ENCODE measurements at regions not wholly inside any gene's neighbourhood (a gene's known extent, or its start where the extent isn't known, plus 50 kb on each side); places are given as distances from the start of the nearest gene placed in this dataset.
"Not testable (repeated sequence)": the region's sequence is repeated elsewhere in the genome, so short reads cannot be mapped to it uniquely, and the experiment has no call there.

- no peak for DNase-seq (ENCODE audit: low read depth)
- no peak for TF ChIP-seq CTCF (IDR thresholded peaks at IDR 0.05; ENCODE audit: control insufficient read depth, insufficient read depth, low read depth, low read length, missing control alignments)
Observed at GRCh38 chr4:107500551-107500950, 219.5 kb downstream of the PAPSS1 start.

GRCh38 chr4:107497054-107497453, 223.0 kb downstream of the PAPSS1 start:
- no peak for DNase-seq (ENCODE audit: low read depth)
- no peak for TF ChIP-seq CTCF (IDR thresholded peaks at IDR 0.05; ENCODE audit: control insufficient read depth, insufficient read depth, low read depth, low read length, missing control alignments)
- H3K4me3 ChIP-seq (ENCODE audit: control insufficient read depth, low read depth, low read length) = no peak overlapping the region

More at GRCh38 chr4:107500551-107500950, 219.5 kb downstream of the PAPSS1 start:
- H3K4me3 ChIP-seq (ENCODE audit: control insufficient read depth, low read depth, low read length) = no peak overlapping the region

- DNase-seq (ENCODE audit: low read depth) = no peak
- no peak for TF ChIP-seq CTCF (IDR thresholded peaks at IDR 0.05; ENCODE audit: control insufficient read depth, insufficient read depth, low read depth, low read length, missing control alignments)
- no peak overlapping the region for H3K4me3 ChIP-seq (ENCODE audit: control insufficient read depth, low read depth, low read length)
Observed at GRCh38 chr4:107492566-107492965, 227.5 kb downstream of the PAPSS1 start.

GRCh38 chr4:107490116-107490515, 229.9 kb downstream of the PAPSS1 start:
- TF ChIP-seq CTCF (IDR thresholded peaks at IDR 0.05; ENCODE audit: control insufficient read depth, insufficient read depth, low read depth, low read length, missing control alignments) = no peak
- no peak for DNase-seq (ENCODE audit: low read depth)
- no peak overlapping the region for H3K4me3 ChIP-seq (ENCODE audit: control insufficient read depth, low read depth, low read length)

GRCh38 chr4:107483621-107484020, 236.4 kb downstream of the PAPSS1 start:
- H3K4me3 ChIP-seq (ENCODE audit: control insufficient read depth, low read depth, low read length); DNase-seq (ENCODE audit: low read depth): not testable (repeated sequence)

GRCh38 chr4:107482546-107482945, 237.5 kb downstream of the PAPSS1 start:
- DNase-seq (ENCODE audit: low read depth) = no peak
- no peak overlapping the region for H3K4me3 ChIP-seq (ENCODE audit: control insufficient read depth, low read depth, low read length)
- TF ChIP-seq CTCF (IDR thresholded peaks at IDR 0.05; ENCODE audit: control insufficient read depth, insufficient read depth, low read depth, low read length, missing control alignments) = no peak

- H3K4me3 ChIP-seq (ENCODE audit: control insufficient read depth, low read depth, low read length) = no peak overlapping the region
- no peak for DNase-seq (ENCODE audit: low read depth)
- TF ChIP-seq CTCF (IDR thresholded peaks at IDR 0.05; ENCODE audit: control insufficient read depth, insufficient read depth, low read depth, low read length, missing control alignments) = no peak
Observed at GRCh38 chr4:107478327-107478980, 241.6 kb downstream of the PAPSS1 start.

Data from AG09309 (cell line).